GM19023 (cell line): ENCODE measurements at regions not wholly inside any gene's neighbourhood (a gene's known extent, or its start where the extent isn't known, plus 50 kb on each side); places are given as distances from the start of the nearest gene placed in this dataset.

Experiments
- ATAC-seq: cut with Tn5 transposase; IDR thresholded peaks from one replicate; pipeline ENCODE4 v1.9.1; 2021; ENCODE audit warnings: mild to moderate bottlenecking, moderate library complexity; ENCODE audit not compliant: unreplicated experiment

DNA sequence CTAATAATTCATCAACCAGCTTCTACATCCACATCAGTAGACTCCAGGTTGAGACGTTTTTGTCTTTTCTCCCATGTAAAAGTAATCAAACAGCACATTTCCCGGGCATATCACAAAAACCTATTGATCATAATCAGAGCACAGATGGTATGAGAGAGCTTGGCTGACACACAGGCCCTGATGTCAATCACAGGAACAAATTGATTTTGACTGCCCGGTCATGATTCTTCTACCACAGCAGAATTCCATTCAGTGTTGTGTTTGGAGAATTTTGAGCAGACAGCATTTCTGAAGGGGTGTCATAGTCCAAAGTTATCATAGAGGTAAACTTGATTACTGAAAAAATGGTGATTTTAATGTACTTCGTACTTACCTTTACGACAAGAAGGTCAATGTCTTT lies 351.1 kb downstream of the ZSWIM6 start:
- ATAC-seq: no peak

- no peak for ATAC-seq
Measured at GRCh38 chr5:61683926-61684325, 351.9 kb downstream of the ZSWIM6 start.

DNA sequence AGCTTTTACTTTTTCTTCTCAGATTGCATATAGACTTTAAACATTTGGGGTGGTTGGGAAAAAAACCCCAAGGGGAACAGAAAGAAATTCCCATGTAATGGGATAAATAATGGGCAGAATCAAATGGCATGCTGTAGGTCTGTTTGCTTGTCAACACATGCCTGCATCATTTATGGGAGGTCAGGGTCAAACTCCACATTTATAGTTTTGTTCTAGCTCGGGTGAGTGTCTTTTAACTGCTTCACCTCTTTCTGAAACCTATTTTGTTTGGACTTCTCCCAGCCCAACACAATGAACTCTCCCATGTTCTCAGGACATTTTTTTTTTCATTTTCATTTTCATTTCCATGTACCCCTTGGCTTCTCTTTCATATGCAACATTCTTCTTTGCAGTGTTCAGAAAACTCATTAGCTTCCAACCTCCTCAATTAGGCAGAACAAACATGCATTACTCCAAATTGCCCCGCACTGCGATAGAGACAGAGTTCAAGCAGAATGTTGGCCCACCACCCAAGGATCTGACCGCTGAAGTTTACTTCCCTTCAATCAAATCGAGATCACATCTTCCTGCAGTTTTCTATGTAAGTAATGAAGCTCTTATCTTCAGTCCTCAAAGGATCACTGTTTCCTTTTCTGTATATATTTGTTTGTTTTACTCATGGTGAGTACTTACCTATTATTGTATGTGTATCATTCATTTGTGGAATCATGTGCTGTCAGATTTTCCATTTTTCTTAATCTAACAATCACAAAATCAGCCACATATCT lies 354.6 kb downstream of the ZSWIM6 start:
- no peak for ATAC-seq

DNA sequence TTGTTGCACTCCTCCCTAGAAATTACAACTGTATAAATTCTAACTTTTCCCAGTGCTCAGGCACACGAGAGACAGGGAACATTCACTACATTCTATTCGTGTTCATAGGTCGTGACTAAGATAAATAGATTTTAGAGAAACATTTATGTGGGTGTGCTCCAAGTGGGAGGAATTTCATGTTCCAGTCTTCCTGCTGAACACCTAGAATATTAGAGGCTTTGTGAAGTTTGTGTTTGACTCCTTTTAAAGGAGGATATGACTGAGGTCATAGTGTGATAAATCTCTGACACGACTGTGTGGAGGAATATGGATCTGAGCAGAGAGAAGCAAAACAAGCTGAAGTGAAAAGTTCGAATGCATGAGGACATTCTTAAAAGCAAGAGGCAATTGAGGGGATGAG lies 355.3 kb downstream of the ZSWIM6 start:
- ATAC-seq: no peak

DNA sequence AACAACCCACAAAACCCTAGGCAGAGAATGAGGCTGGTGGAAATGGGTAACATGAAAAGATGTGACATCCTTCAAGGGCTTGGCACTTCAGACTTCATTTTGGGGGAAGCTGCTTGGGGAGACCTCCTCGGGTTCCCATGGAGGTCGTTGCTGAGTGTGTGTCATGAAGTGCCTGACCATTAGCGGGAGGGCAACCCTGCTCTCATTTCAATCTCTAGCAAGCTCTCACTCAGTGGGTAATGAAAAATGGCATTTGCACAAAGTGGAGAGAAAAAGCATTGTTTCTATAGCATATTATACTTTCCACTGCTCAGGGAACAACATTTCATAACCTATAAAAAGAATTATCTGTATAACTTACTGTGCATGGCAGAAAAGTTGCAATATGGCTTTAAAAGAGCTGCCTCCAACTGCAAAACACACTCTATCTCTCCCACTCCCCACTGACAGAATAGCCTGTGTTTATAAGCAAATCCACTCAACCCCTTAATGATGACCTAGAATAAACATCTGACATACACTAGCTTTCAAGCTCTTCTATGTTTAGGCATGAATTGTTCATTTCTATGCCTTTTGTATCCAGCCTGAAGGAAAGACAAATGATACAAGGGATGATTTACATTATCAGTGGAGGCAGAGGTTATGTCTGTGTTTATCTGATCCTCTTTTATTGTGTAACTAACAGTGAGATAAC lies 357.2 kb downstream of the ZSWIM6 start:
- ATAC-seq: no peak

GRCh38 chr5:61697809-61698558 lies 365.9 kb downstream of the ZSWIM6 start:
- no peak for ATAC-seq

- peak; percentile 76 for ATAC-seq
Measured at GRCh38 chr5:61701877-61702602, 370.0 kb downstream of the ZSWIM6 start.

DNA sequence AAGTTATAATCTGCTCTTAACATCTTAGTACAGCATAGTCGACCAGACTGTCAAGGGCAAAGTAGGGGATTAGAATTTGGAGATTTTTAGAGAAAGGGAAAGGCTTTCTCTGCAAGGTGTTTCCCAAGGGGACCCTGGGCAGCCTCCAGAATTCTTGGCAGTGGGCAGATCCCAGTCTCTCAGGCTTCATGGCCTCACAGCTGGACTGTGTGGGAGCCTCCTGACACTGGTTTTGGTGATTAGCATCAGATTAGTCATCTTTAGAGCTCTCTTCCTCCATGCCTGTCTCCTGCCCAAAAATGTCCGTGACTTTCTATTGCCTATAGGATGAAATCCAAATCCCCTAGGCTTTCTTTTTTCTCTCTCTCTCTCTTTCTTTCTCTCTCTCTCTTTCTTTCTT lies 370.7 kb downstream of the ZSWIM6 start:
- ATAC-seq: no peak

GRCh38 chr5:61704289-61704688 lies 372.2 kb downstream of the ZSWIM6 start:
- ATAC-seq: no peak

DNA sequence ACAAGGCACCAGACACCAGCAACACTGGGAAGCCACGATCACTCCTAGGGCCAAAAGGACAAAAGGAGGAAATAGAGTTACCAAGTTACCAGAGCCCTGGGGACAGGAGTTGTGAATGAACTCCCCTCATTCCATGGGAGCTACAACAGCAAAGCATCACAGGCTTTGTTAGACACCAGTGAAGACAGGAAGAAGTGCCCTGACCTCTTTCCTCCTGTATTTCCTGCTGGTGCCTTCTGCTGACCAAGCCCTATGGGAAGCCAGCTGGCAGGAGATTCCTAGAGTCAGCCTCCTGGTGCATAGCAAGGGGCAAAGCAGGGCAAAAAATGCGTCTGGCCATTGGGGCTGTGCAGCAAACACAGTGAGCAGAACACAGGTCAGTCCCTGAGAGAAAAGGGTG lies 374.7 kb downstream of the ZSWIM6 start:
- no peak for ATAC-seq

GRCh38 chr5:61719124-61719523 lies 387.1 kb downstream of the ZSWIM6 start:
- peak; percentile 69 for ATAC-seq

- ATAC-seq: no peak
Measured at GRCh38 chr5:61720829-61721228, 388.8 kb downstream of the ZSWIM6 start.

DNA sequence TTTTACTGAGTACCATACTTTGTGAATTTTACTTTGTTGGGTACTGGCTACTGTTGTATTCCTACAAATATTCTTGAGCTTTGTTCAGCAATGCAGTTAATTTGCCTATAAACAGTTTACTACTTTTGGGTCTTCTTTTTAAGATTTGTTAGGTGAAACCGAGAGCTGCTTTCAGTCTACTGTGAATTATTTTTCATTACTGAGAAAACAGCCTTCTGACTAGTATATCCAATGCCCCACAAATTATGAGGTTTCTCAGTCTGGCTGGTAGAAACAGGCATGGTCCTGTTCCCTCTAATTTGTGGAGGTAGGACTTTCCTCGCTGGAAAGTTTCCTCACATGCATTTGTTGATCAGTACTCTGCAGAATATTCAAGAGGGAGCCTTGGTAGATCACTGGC lies 392.0 kb downstream of the ZSWIM6 start:
- no peak for ATAC-seq

DNA sequence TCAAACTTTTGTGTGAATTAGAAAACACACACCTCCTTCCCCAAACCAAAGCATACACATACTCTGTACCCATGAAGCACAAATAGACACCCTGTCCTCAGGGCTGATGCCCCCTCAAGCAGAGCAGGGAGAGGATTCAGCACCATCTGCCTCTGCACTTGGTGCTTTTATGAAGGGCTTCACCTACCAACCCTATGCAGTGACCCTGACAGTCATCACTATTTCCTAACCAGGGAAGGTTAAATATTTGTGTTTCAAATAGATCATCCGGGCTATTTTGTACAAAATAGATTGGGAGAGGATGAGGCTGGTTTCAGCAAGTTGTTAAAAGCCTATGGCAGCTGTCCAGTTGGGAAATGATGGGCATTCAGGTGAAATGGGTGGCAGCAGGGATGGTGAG lies 396.2 kb downstream of the ZSWIM6 start:
- no peak for ATAC-seq

GRCh38 chr5:61730866-61731265 lies 398.8 kb downstream of the ZSWIM6 start:
- ATAC-seq: no peak

- ATAC-seq: no peak
Measured at GRCh38 chr5:61731267-61731945, 399.3 kb downstream of the ZSWIM6 start.

GRCh38 chr5:61731946-61732314 lies 399.9 kb downstream of the ZSWIM6 start:
- no peak for ATAC-seq

DNA sequence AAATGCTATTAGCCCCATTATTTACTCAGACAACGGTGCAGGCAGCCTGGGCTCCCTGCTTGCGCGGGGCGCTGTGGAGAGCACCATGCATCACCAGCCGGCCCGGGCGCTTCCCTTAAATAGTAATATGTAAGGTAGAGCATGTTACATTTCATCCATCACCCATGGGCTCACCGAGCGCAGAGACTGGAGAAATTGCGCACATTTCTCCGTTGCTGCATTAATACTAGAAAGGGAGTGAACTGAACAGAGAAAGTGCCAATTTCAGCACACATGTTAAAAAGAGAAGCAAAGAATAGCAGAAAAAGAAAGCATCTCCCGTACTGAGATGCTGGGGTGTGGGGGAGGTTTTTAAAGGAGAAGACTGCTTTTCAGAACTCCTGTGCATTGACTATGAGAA lies 400.3 kb downstream of the ZSWIM6 start:
- no peak for ATAC-seq

- no peak for ATAC-seq
Measured at GRCh38 chr5:61732796-61733195, 400.7 kb downstream of the ZSWIM6 start.

DNA sequence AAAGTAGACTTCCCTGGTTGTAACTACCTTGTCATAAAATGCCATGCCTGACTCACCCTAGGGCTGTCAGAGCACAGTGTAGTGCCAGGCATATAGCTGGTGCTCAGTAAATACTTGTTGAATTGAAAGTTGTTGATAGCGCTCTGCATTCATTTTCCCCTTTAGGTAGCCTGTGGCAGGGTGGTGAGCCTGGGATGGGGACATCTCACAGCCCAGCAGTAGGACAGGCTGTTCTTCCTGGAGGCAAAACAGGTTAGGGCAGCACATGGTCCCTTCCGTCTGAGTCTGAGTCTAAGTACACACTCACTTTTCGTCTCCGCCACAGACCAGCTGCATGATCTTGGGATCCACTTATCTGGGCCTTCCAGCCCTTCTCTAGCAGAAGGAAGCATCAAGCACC lies 401.9 kb downstream of the ZSWIM6 start:
- no peak for ATAC-seq

- ATAC-seq: no peak
Measured at GRCh38 chr5:61734966-61735365, 402.9 kb downstream of the ZSWIM6 start.
